Mesenchymal stem cell (in vitro differentiated cells and primary cell): ENCODE measurements at regions not wholly inside any gene's neighbourhood (a gene's known extent, or its start where the extent isn't known, plus 50 kb on each side); places are given as distances from the start of the nearest gene placed in this dataset.
A peak's percentile ranks its signal among the peaks of the same experiment; 100 is the strongest.

Source experiments
- DNase-seq: peaks from one replicate; pipeline ENCODE4 v3.0.0-alpha.2; 2013
- H2AFZ ChIP-seq: one replicate; pipeline ENCODE4 v1.6.1; 2013; ENCODE audit warnings: low read depth, mild to moderate bottlenecking, control low read depth, inconsistent platforms, low read length, moderate library complexity
- H2AK5ac ChIP-seq: 2 replicates; pipeline ENCODE4 v1.6.1; 2013; ENCODE audit warnings: low read length, moderate library complexity, mild to moderate bottlenecking, inconsistent platforms; ENCODE audit not compliant: severe bottlenecking
- H2BK120ac ChIP-seq: one replicate; pipeline ENCODE4 v1.6.1; 2013; ENCODE audit warnings: low read depth, mild to moderate bottlenecking, inconsistent platforms, low read length, moderate library complexity
- H2BK12ac ChIP-seq, 2 experiments: one replicate each; pipeline ENCODE4 v1.6.1; 2013; ENCODE audit warnings: inconsistent platforms in 2 of 2, low read length in 2 of 2, mild to moderate bottlenecking in 2 of 2, moderate library complexity in 2 of 2, control low read depth in 1 of 2
- H2BK15ac ChIP-seq: one replicate; pipeline ENCODE4 v1.6.1; 2013; ENCODE audit warnings: mild to moderate bottlenecking, low read depth, inconsistent platforms; ENCODE audit not compliant: poor library complexity, severe bottlenecking
- H2BK5ac ChIP-seq: 2 replicates; pipeline ENCODE4 v1.6.1; 2013; ENCODE audit warnings: low read depth, mild to moderate bottlenecking, low read length, control low read depth, inconsistent platforms; ENCODE audit not compliant: poor library complexity, severe bottlenecking
- H3K14ac ChIP-seq, 2 experiments: one replicate each; pipeline ENCODE4 v1.6.1; 2013; ENCODE audit warnings: inconsistent platforms in 2 of 2, low read length in 2 of 2, control low read depth in 1 of 2, mild to moderate bottlenecking in 1 of 2, moderate library complexity in 1 of 2
- H3K18ac ChIP-seq, 2 experiments: one replicate each; pipeline ENCODE4 v1.6.1; 2013; ENCODE audit warnings: inconsistent platforms in 2 of 2, low read length in 2 of 2, control low read depth in 1 of 2, low read depth in 1 of 2, mild to moderate bottlenecking in 1 of 2
- H3K23ac ChIP-seq, 2 experiments: one replicate each; pipeline ENCODE4 v1.6.1; 2013; ENCODE audit warnings: inconsistent platforms in 2 of 2, low read length in 2 of 2, mild to moderate bottlenecking in 2 of 2, moderate library complexity in 2 of 2, control low read depth in 1 of 2
- H3K27ac ChIP-seq: 2 replicates; pipeline ENCODE4 v1.5.1; 2013; ENCODE audit warnings: mild to moderate bottlenecking, moderate library complexity, low read length, control low read depth, inconsistent platforms; ENCODE audit not compliant: poor library complexity, severe bottlenecking
- H3K27me3 ChIP-seq, 2 experiments: 2 replicates each; pipeline versions ENCODE4 v1.6.1 to v1.7.0; 2013; ENCODE audit warnings: low read length in 2 of 2, mild to moderate bottlenecking in 2 of 2, moderate library complexity in 2 of 2, control low read depth in 1 of 2, inconsistent platforms in 1 of 2; ENCODE audit not compliant: control insufficient read depth in 1 of 2, insufficient read depth in 1 of 2
- H3K36me3 ChIP-seq, 2 experiments: 2 replicates each; pipeline versions ENCODE4 v1.6.1 to v1.7.0; 2013; ENCODE audit warnings: low read length in 2 of 2, control low read depth in 1 of 2, inconsistent platforms in 1 of 2, low read depth in 1 of 2, mild to moderate bottlenecking in 1 of 2; ENCODE audit not compliant: insufficient read depth in 2 of 2, control insufficient read depth in 1 of 2
- H3K4ac ChIP-seq, 2 experiments: one replicate each; pipeline ENCODE4 v1.6.1; 2013; ENCODE audit warnings: inconsistent platforms in 2 of 2, low read length in 2 of 2, mild to moderate bottlenecking in 2 of 2, moderate library complexity in 2 of 2, control low read depth in 1 of 2, low read depth in 1 of 2
- H3K4me1 ChIP-seq: 2 replicates; pipeline ENCODE4 v1.6.1; 2013; ENCODE audit warnings: low read depth, low read length, control low read depth; ENCODE audit not compliant: control insufficient read depth, insufficient read depth
- H3K4me2 ChIP-seq: 2 replicates; pipeline ENCODE4 v1.6.1; 2013; ENCODE audit warnings: low read length, mild to moderate bottlenecking, inconsistent platforms; ENCODE audit not compliant: poor library complexity, severe bottlenecking
- H3K4me3 ChIP-seq, 2 experiments: 2 replicates each; pipeline versions ENCODE4 v1.5.1 to v1.7.0; 2013; ENCODE audit warnings: low read length in 2 of 2, mild to moderate bottlenecking in 2 of 2, control low read depth in 1 of 2, low read depth in 1 of 2; ENCODE audit not compliant: insufficient read depth in 1 of 2
- H3K79me1 ChIP-seq: replicated peaks from 2 replicates; pipeline ENCODE4 v1.6.1; 2013; ENCODE audit warnings: mild to moderate bottlenecking, control low read depth, low read length, inconsistent platforms; ENCODE audit not compliant: poor library complexity, severe bottlenecking
- H3K9ac ChIP-seq: 2 replicates; pipeline ENCODE4 v1.7.0; 2013; ENCODE audit warnings: mild to moderate bottlenecking, low read length, moderate library complexity
- H3K9me3 ChIP-seq: 2 replicates; pipeline ENCODE4 v1.7.0; 2013; ENCODE audit warnings: mild to moderate bottlenecking, low read length; ENCODE audit not compliant: control insufficient read depth
- H4K8ac ChIP-seq: one replicate; pipeline ENCODE4 v1.6.1; 2013; ENCODE audit warnings: inconsistent platforms, mild to moderate bottlenecking, low read length, moderate library complexity
- H4K91ac ChIP-seq: one replicate; pipeline ENCODE4 v1.6.1; 2013; ENCODE audit warnings: mild to moderate bottlenecking, low read length, inconsistent platforms
- WGBS: methylation state at CpG from one replicate; pipeline ENCODE4 v1.1.7; 2013; ENCODE audit warnings: mixed read lengths; 5-methylcytosine and 5-hydroxymethylcytosine counted together

- Histone ChIP-seq H3K23ac (no peak overlapping the region), H2BK120ac (no peak overlapping the region), H3K79me1 (no peaks in the 10 kb centered on the region), H3K4ac (no peak overlapping the region), H3K36me3 (no peaks in the 10 kb centered on the region), H3K27me3 (peaks cover 7 to 15% of the 10 kb centered on the region in 2 experiments), H2AFZ (no peak overlapping the region), H3K4me2 (no peak overlapping the region), H3K18ac (no peak overlapping the region), H3K9ac (no peak overlapping the region), H3K9me3 (peaks cover under 1% of the 10 kb centered on the region), H3K14ac (no peak overlapping the region), H3K4me1 (no peaks in the 10 kb centered on the region), H3K4me3 (no peak overlapping the region), H2BK12ac (no peak overlapping the region), H2AK5ac (no peak overlapping the region), H2BK5ac (no peak overlapping the region), H4K91ac (no peak overlapping the region), H3K27ac (no peak overlapping the region), H4K8ac (no peak overlapping the region), H2BK15ac (no peak overlapping the region)
- WGBS = 38% methylated on average over 2 of the region's 2 CpGs
- no peak for DNase-seq
Measured at GRCh38 chr6:40860443-40860842, 178.6 kb downstream of the UNC5CL start.

GRCh38 chr6:40856271-40856670 is 182.8 kb downstream of the UNC5CL start:
- Histone ChIP-seq H3K27me3 (peaks cover 10 to 22% of the 10 kb centered on the region in 2 experiments), H3K9me3 (no peaks in the 10 kb centered on the region), H3K9ac (no peak overlapping the region), H3K4me1 (no peaks in the 10 kb centered on the region), H3K4me2 (no peak overlapping the region), H3K14ac (no peak overlapping the region), H4K91ac (no peak overlapping the region), H3K23ac (no peak overlapping the region), H3K18ac (no peak overlapping the region), H2BK12ac (no peak overlapping the region), H2AK5ac (no peak overlapping the region), H2BK120ac (no peak overlapping the region), H3K4me3 (no peak overlapping the region), H4K8ac (no peak overlapping the region), H3K4ac (no peak overlapping the region), H2BK5ac (no peak overlapping the region), H3K79me1 (no peaks in the 10 kb centered on the region), H2AFZ (no peak overlapping the region), H3K36me3 (no peaks in the 10 kb centered on the region), H3K27ac (no peak overlapping the region), H2BK15ac (no peak overlapping the region)
- DNase-seq = peak; percentile 71
- 50% methylated on average over 1 of the region's 2 CpGs for WGBS

- Histone ChIP-seq H3K14ac (no peak overlapping the region), H3K4me2 (no peak overlapping the region), H3K18ac (no peak overlapping the region), H3K79me1 (no peaks in the 10 kb centered on the region), H4K91ac (no peak overlapping the region), H3K27ac (no peak overlapping the region), H2AK5ac (no peak overlapping the region), H2BK120ac (no peak overlapping the region), H4K8ac (no peak overlapping the region), H2BK15ac (no peak overlapping the region), H3K9ac (no peak overlapping the region), H3K23ac (no peak overlapping the region), H3K4me3 (no peak overlapping the region), H2BK12ac (no peak overlapping the region), H2AFZ (no peak overlapping the region), H3K4ac (no peak overlapping the region), H2BK5ac (no peak overlapping the region), H3K36me3 (no peaks in the 10 kb centered on the region), H3K27me3 (peaks cover 9 to 18% of the 10 kb centered on the region in 2 experiments), H3K4me1 (no peaks in the 10 kb centered on the region), H3K9me3 (no peaks in the 10 kb centered on the region)
- no peak for DNase-seq
- 83% methylated on average over 10 of the region's 10 CpGs for WGBS
Measured at GRCh38 chr6:40855168-40855880, 183.7 kb downstream of the UNC5CL start.

DNA sequence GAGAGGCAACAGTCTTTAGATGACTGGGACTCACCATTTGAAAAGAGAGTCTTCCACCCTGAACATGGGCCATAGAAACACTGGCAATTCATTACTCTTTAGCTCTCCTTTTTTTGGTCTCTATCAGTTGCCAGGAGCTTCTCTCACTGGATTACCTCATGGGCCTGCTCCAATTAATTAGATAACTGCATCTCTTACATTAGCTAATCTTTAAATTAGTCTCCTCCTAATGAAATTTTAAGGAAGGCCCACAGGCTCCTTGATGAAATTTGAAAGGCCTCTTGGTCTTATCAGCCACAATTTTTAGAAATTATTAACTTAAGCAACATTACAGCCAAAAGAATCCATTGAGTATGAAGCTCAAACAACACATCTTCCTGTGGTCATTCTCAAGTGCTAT is 184.4 kb downstream of the UNC5CL start:
- H3K23ac ChIP-seq = no peak overlapping the region
- no peak overlapping the region for H2AFZ ChIP-seq
- no peak overlapping the region for H2BK5ac ChIP-seq
- H3K36me3 ChIP-seq = no peaks in the 10 kb centered on the region
- no peak overlapping the region for H2AK5ac ChIP-seq
- no peaks in the 10 kb centered on the region for H3K79me1 ChIP-seq
- no peak for DNase-seq
- H3K14ac ChIP-seq = no peak overlapping the region
- no peak overlapping the region for H4K8ac ChIP-seq
- H2BK120ac ChIP-seq = no peak overlapping the region
- H3K27me3 ChIP-seq = peaks cover 10 to 17% of the 10 kb centered on the region in 2 experiments
- H3K9me3 ChIP-seq = no peaks in the 10 kb centered on the region
- no peak overlapping the region for H3K4me2 ChIP-seq
- no peak overlapping the region for H3K9ac ChIP-seq
- no peak overlapping the region for H3K27ac ChIP-seq
- H3K18ac ChIP-seq = no peak overlapping the region
- no peak overlapping the region for H4K91ac ChIP-seq
- no peak overlapping the region for H3K4me3 ChIP-seq
- no peaks in the 10 kb centered on the region for H3K4me1 ChIP-seq
- H2BK12ac ChIP-seq = no peak overlapping the region
- no peak overlapping the region for H2BK15ac ChIP-seq
- no peak overlapping the region for H3K4ac ChIP-seq
